ENCODE measurements at regions not wholly inside any gene's neighbourhood (a gene's known extent, or its start where the extent isn't known, plus 50 kb on each side); places are given as distances from the start of the nearest gene placed in this dataset.

GRCh38 chr6:8207191-8207868 is 105.0 kb upstream of the EEF1E1 start:
- TF ChIP-seq CTCF (conservative IDR thresholded peaks at IDR 0.05 in 1 of 2, IDR thresholded peaks at IDR 0.05 in 1 of 2; ENCODE audit: low read depth in 1 of 2, low read length in 2 of 2): no peak
- TF ChIP-seq EZH2 (IDR thresholded peaks at IDR 0.05; ENCODE audit: low read length, missing control alignments): no peak
